GM10266 (cell line): ENCODE measurements at regions not wholly inside any gene's neighbourhood (a gene's known extent, or its start where the extent isn't known, plus 50 kb on each side); places are given as distances from the start of the nearest gene placed in this dataset.
A peak's percentile ranks its signal among the peaks of the same experiment; 100 is the strongest.
"Not testable (repeated sequence)": the region's sequence is repeated elsewhere in the genome, so short reads cannot be mapped to it uniquely, and the experiment has no call there.

Experiments
- DNase-seq: peaks from one replicate; pipeline ENCODE4 v3.0.0; 2012; ENCODE audit errors: extremely low spot score
- TF ChIP-seq, protein P1 (sequence below): IDR thresholded peaks from 2 replicates; pipeline ENCODE4 v1.5.1; 2012; ENCODE audit warnings: mild to moderate bottlenecking, low read depth; ENCODE audit not compliant: control insufficient read depth, insufficient read depth; ENCODE audit errors: missing control alignments

- TF ChIP-seq, protein P1, sequence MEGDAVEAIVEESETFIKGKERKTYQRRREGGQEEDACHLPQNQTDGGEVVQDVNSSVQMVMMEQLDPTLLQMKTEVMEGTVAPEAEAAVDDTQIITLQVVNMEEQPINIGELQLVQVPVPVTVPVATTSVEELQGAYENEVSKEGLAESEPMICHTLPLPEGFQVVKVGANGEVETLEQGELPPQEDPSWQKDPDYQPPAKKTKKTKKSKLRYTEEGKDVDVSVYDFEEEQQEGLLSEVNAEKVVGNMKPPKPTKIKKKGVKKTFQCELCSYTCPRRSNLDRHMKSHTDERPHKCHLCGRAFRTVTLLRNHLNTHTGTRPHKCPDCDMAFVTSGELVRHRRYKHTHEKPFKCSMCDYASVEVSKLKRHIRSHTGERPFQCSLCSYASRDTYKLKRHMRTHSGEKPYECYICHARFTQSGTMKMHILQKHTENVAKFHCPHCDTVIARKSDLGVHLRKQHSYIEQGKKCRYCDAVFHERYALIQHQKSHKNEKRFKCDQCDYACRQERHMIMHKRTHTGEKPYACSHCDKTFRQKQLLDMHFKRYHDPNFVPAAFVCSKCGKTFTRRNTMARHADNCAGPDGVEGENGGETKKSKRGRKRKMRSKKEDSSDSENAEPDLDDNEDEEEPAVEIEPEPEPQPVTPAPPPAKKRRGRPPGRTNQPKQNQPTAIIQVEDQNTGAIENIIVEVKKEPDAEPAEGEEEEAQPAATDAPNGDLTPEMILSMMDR = no peak
- DNase-seq = no peak
These were observed 749.4 kb downstream of the SOCS6 start for GRCh38 chr18:71038196-71038595.

DNA sequence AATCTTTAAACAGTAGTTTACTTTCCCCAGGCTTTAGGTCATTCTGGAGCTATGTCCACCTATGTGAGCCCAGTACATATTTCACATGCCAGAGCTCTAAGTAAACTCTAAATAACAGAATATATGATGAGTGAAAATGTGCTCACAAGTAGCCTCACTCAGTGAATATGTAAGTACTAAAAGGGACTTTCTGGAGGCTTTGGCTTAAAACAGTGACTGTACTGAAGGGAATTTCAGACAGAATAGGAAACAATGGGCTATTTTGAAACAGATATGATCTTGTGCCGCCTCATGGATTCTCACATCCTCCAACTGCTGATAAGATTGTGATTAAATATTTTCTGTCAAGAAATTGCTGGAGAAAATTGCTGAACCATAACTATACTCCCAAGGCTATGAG lies 747.9 kb downstream of the SOCS6 start:
- DNase-seq = no peak
- TF ChIP-seq, protein P1 = no peak

DNA sequence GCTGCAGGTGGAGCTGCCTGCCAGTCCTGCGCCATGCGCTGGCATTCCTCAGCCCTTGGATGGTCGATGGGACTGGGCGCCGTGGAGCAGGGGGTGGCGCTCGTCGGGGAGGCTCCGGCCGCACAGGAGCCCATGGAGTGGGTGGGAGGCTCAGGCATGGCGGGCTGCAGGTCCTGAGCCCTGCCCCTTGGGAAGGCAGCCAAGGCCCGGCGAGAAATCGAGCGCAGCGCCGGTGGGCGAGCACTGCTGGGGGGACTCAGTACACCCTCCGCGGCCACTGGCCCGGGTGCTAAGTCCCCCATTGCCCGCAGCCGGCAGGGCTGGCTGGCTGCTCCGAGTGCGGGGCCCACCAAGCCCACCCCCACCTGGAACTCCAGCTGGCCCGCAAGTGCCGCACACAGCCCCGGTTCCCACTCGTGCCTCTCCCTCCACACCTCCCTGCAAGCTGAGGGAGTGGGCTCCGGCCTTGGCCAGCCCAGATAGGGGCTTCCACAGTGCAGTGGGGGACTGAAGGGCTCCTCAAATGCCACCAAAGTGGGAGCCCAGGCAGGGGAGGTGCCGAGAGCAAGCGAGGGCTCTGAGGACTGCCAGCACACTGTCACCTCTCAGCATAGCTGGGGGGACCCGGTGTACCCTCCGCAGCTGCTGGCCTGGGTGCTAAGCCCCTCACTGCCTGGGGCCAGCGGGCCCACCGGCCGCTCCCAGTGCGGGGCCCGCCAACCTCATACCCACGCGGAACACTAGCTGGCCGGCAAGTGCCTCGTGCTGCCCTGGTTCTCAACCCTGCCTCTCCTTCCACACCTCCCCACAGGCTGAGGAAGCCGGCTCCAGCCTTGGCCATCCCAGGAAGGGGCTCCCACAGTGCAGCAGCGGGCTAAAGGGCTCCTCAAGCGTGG lies 742.7 kb downstream of the SOCS6 start:
- not testable (repeated sequence) for DNase-seq

DNA sequence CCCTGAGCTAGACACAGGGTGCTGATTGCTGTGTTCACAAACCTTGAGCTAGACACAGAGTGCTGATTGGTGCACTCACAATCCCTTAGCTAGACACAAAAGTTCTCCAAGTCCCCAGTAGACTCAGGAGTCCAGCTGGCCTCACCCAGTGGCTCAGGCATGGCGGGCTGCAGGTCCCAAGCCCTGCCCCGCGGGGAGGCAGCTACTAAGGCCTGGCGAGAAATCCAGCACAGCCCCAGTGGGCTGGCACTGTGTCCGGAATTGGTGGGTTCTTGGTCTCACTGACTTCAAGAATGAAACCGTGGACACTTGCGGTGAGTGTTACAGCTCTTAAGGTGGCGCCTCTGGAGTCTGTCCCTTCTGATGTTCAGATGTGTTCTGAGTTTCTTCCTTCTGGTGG lies 741.2 kb downstream of the SOCS6 start:
- not testable (repeated sequence) for DNase-seq

DNA sequence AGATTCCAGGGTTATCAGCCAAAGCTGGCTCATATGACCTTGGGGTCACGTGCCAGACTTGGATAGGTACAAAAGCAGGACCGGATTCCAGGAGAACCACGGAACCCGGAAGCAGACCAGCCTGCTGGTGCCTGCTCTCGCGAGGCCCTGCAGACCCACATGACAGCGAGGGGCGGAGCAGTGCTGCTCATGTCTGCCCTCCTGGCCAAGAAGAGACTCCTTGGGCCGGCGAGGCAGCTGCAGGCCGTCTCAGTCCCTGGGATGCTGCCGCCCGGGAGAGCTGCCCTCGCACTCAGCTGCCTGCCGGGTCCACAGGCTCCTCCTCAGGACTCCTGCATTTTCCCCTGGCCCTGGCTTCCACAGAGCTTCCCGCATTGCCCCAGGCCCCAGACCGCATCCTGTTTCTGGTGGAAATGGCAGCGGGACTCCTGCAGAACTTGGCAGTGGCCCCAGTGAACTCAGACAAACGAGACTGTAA lies 739.5 kb downstream of the SOCS6 start:
- peak; percentile 12 for DNase-seq
- TF ChIP-seq, protein P1 = no peak

GRCh38 chr18:71027531-71027930 lies 738.7 kb downstream of the SOCS6 start:
- DNase-seq = no peak
- TF ChIP-seq, protein P1 = no peak

- DNase-seq = no peak
- TF ChIP-seq, protein P1 = no peak
These were observed 736.8 kb downstream of the SOCS6 start for GRCh38 chr18:71025505-71026225.

DNA sequence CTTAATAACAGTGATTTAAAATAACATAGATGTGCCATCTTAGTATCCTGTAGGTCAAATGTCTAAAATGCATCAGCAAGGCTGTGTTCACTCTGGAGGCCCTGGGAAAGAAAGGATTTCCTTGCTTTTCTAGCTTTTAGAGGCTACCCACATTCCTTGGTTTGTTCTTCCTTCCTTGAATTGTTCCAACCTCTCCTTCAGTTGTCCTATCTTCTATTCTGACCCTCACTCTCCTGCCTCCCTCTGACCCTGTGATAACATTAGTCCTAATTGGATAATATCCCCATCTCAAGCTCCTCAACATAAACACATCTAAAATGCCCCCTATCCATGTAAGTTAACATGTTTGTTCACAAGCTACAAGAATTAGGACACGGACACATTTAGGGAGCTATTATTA lies 733.5 kb downstream of the SOCS6 start:
- DNase-seq = no peak
- TF ChIP-seq, protein P1 = no peak
